K562 (cell line): ENCODE measurements at regions not wholly inside any gene's neighbourhood (a gene's known extent, or its start where the extent isn't known, plus 50 kb on each side); places are given as distances from the start of the nearest gene placed in this dataset.

ENCODE experiments used
- ATAC-seq: fragments of 200-7000 bp; cut with Tn5 transposase; 3 replicates; pipeline ENCODE4 v1.9.1; 2020; ENCODE audit warnings: moderate library complexity
- BruUV-seq: library from RNA; stranded (reverse); fragments of 400-500 nt; replicated peaks from 2 replicates; lab custom pipeline; 2021; lab: Mats Ljungman, UMichigan
- CTCF ChIA-PET: fragments of 300-600 bp; formaldehyde crosslinking; extraction: SDS; loops from one replicate; lab custom pipeline; 2021; ENCODE audit warnings: low intra/inter-chr PET ratio; lab: Yijun Ruan, JAX
- POLR2A ChIA-PET: fragments of 300-600, 350-650 bp; sonication (Branson Sonifier 250); formaldehyde crosslinking; extraction: SDS; loops from one replicate; lab custom pipeline; 2021; ENCODE audit warnings: antibody characterized with exemption, inconsistent platforms; lab: Yijun Ruan, JAX
- DNase-seq, 4 experiments: peaks; one replicate each; pipeline versions ENCODE4 v3.0.0 to v3.0.0-alpha.2; 2011 to 2018; ENCODE audit warnings: low spot score in 3 of 4, mixed read lengths in 3 of 4; ENCODE audit errors: extremely low read depth in 1 of 4
- FAIRE-seq: peaks from 2 replicates; lab custom pipeline; 2011; peaks lifted over from hg19 to GRCh38; lab: Jason Lieb, UNC
- H2AFZ ChIP-seq: 2 replicates; pipeline ENCODE4 v1.6.0; 2011; ENCODE audit warnings: low read depth, low read length, control low read depth, inconsistent platforms
- H3K27ac ChIP-seq: fragments of 200-600 bp; 3 replicates; pipeline ENCODE4 v1.8.0; 2011; ENCODE audit warnings: low read depth, mild to moderate bottlenecking, control low read depth, inconsistent platforms, low read length, moderate library complexity, mixed read lengths; ENCODE audit errors: extremely low read depth
- H3K27me3 ChIP-seq, 2 experiments: fragments of 300-600 bp in 1 of 2; 2 replicates in 1 of 2; 3 replicates in 1 of 2; pipeline versions ENCODE4 v1.6.0 to v1.8.0; 2011; ENCODE audit warnings: inconsistent platforms in 2 of 2, low read length in 2 of 2, mild to moderate bottlenecking in 1 of 2, mixed read lengths in 1 of 2, moderate library complexity in 1 of 2; ENCODE audit not compliant: control insufficient read depth in 2 of 2, insufficient read depth in 2 of 2
- H3K36me3 ChIP-seq: fragments of 300-600 bp; 3 replicates; pipeline ENCODE4 v1.8.0; 2011; ENCODE audit warnings: mild to moderate bottlenecking, low read length, inconsistent platforms; ENCODE audit not compliant: control insufficient read depth, insufficient read depth
- H3K4me1 ChIP-seq, 2 experiments: fragments of 200-600 bp in 1 of 2; replicated peaks in 1 of 2; 2 replicates in 1 of 2; 3 replicates in 1 of 2; pipeline versions ENCODE4 v1.5.1 to v1.8.0; 2011; ENCODE audit warnings: inconsistent platforms in 2 of 2, low read length in 2 of 2, mild to moderate bottlenecking in 1 of 2, mixed read lengths in 1 of 2, moderate library complexity in 1 of 2; ENCODE audit not compliant: control insufficient read depth in 2 of 2, insufficient read depth in 2 of 2
- H3K4me2 ChIP-seq: 2 replicates; pipeline ENCODE4 v1.6.1; 2011; ENCODE audit warnings: low read length, control low read depth, inconsistent platforms, mixed read lengths; ENCODE audit not compliant: insufficient read depth
- H3K4me3 ChIP-seq: fragments of 200-600 bp; sonication (generic), shearing (Covaris generic); 2 replicates; pipeline ENCODE4 v1.5.1; 2016; ENCODE audit warnings: control low read depth, inconsistent platforms
- H3K79me2 ChIP-seq: fragments of 200-600 bp; 3 replicates; pipeline ENCODE4 v1.8.0; 2011; ENCODE audit warnings: low read length, inconsistent platforms; ENCODE audit not compliant: control insufficient read depth, insufficient read depth
- H3K9ac ChIP-seq, 2 experiments: 2 replicates each; pipeline versions ENCODE4 v1.6.0 to v1.6.1; 2011; ENCODE audit warnings: low read depth in 2 of 2, low read length in 2 of 2, control low read depth in 1 of 2, inconsistent platforms in 1 of 2, mild to moderate bottlenecking in 1 of 2, mixed read lengths in 1 of 2; ENCODE audit not compliant: insufficient read depth in 1 of 2
- H3K9me1 ChIP-seq: one replicate; pipeline ENCODE4 v1.6.0; 2011; ENCODE audit warnings: inconsistent platforms, mild to moderate bottlenecking, low read length, moderate library complexity; ENCODE audit not compliant: control insufficient read depth, insufficient read depth
- H3K9me3 ChIP-seq: replicated peaks from 2 replicates; pipeline ENCODE4 v1.5.1; 2011; ENCODE audit warnings: low read depth, low read length, inconsistent platforms; ENCODE audit not compliant: control insufficient read depth, insufficient read depth
- H4K20me1 ChIP-seq: replicated peaks from 2 replicates; pipeline ENCODE4 v1.6.1; 2011; ENCODE audit warnings: low read length, inconsistent platforms, mixed read lengths; ENCODE audit not compliant: control insufficient read depth, insufficient read depth
- C11orf30 ChIP-seq: fragments of 450-650 bp; IDR thresholded peaks from 2 replicates; pipeline ENCODE4 v1.6.1; 2016; ENCODE audit warnings: low read depth, mild to moderate bottlenecking
- FOSL1 ChIP-seq: fragments of 200-800 bp; sonication (Bioruptor generic); conservative IDR thresholded peaks from 2 replicates; pipeline ENCODE4 v1.6.1; 2016; ENCODE audit warnings: missing genetic modification characterization, missing compliant biosample characterization
- IFI16 ChIP-seq: fragments of 250-450 bp; sonication (Bioruptor Pico); IDR thresholded peaks from 2 replicates; pipeline ENCODE4 v2.1.2; 2022; ENCODE audit warnings: mild to moderate bottlenecking, inconsistent platforms
- NFE2L1 ChIP-seq: fragments of 450-650 bp; IDR thresholded peaks from 2 replicates; pipeline ENCODE4 v1.6.1; 2016; ENCODE audit warnings: missing genetic modification characterization, low read depth, mild to moderate bottlenecking, missing compliant biosample characterization, moderate library complexity, borderline replicate concordance
- NFRKB ChIP-seq: fragments of 450-650 bp; IDR thresholded peaks from 2 replicates; pipeline ENCODE4 v1.6.1; 2016; ENCODE audit warnings: low read depth
- RFX1 ChIP-seq: fragments of 450-650 bp; IDR thresholded peaks from 2 replicates; pipeline ENCODE4 v1.6.1; 2016; ENCODE audit warnings: mild to moderate bottlenecking, moderate library complexity
- TGIF2 ChIP-seq: sonication (generic); formaldehyde crosslinking; IDR thresholded peaks from 2 replicates; pipeline ENCODE4 v1.8.1; 2022; ENCODE audit warnings: mild to moderate bottlenecking, missing genetic modification reagents, moderate library complexity
- ZNF384 ChIP-seq: IDR thresholded peaks from 2 replicates; pipeline ENCODE4 v1.6.1; 2012; ENCODE audit warnings: low read depth, low read length, improper control_type of control experiment
- ZNF76 ChIP-seq: fragments of 250-450 bp; sonication (Bioruptor Pico); IDR thresholded peaks from 2 replicates; pipeline ENCODE4 v1.4.0; 2020; ENCODE audit warnings: mild to moderate bottlenecking, moderate library complexity, borderline replicate concordance
- in situ Hi-C: fragments of 300-500 bp; cut with MboI; formaldehyde crosslinking; loops from 4 replicates; pipeline ENCODE4 v1.15.0; 2018; ENCODE audit warnings: inconsistent platforms, mixed read lengths
- intact Hi-C: fragments of 100-400 bp; cut with micrococcal nuclease; formaldehyde crosslinking; loops from 2 replicates; pipeline ENCODE4 v1.14.2; 2022
- TF ChIP-seq, protein P1 (sequence below), 2 experiments: fragments of 200-800 bp in 1 of 2; sonication (Bioruptor generic) in 1 of 2; sonication (generic) in 1 of 2; formaldehyde crosslinking in 1 of 2; IDR thresholded peaks in 1 of 2; conservative IDR thresholded peaks in 1 of 2; 2 replicates each; pipeline versions ENCODE4 v1.5.0 to v1.6.1; 2016 to 2020; ENCODE audit warnings: missing compliant biosample characterization in 1 of 2, missing genetic modification characterization in 1 of 2, missing genetic modification reagents in 1 of 2
- TF ChIP-seq, protein P2 (sequence below): fragments of 450-650 bp; IDR thresholded peaks from 2 replicates; pipeline ENCODE4 v1.6.1; 2016; ENCODE audit warnings: antibody characterized with exemption
- TF ChIP-seq, protein P3 (sequence below): sonication (generic); formaldehyde crosslinking; IDR thresholded peaks from 2 replicates; pipeline ENCODE4 v1.8.0; 2023; ENCODE audit warnings: missing genetic modification reagents, mild to moderate bottlenecking, borderline replicate concordance
- TF ChIP-seq, protein P4 (sequence below): fragments of 250-450 bp; sonication (Bioruptor Pico); IDR thresholded peaks from 2 replicates; pipeline ENCODE4 v1.4.0; 2020; ENCODE audit warnings: mild to moderate bottlenecking

DNA sequence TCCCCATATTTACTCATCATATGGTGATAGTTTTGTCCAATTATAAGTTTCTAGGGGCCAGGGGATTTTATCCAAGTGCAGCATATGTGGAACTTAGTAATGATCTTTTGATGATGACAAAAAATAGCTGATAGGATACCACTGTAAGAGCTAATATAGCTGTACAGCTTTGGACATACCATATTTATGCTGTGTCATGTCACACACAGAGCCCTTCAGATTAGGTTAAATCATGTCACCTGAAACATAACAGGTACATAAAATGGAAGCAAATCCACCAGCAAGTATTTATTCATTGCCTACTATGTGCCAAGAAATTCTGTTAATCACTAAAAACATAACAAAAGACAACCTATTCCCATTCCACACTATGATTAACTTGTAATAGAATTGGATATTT lies 82.8 kb upstream of the IPO9 start:
- POLR2A ChIA-PET = interaction anchor here (0.6 to 1.7 kb wide), 3 partner anchors 12 to 67 kb away, joined by 3 to 7 read pairs (median 4); no protein-coding TSS in a partner anchor
- no peak overlapping the region for H3K9ac ChIP-seq
- H4K20me1 ChIP-seq = peaks cover 10% of the 10 kb centered on the region; the same call in 1 of the 2 replicates
- no peak for DNase-seq
- no peak for ATAC-seq
- H3K27ac ChIP-seq = no peak overlapping the region
- CTCF ChIA-PET = no interaction called here
- H3K4me2 ChIP-seq = no peak overlapping the region
- no peaks in the 10 kb centered on the region; a peak in 2 of 5 replicates for H3K4me1 ChIP-seq
- no peaks in the 10 kb centered on the region for H3K9me1 ChIP-seq
- no peak for FAIRE-seq
- in situ Hi-C loops (no loop called here), intact Hi-C loops (no loop called here)
- H3K9me3 ChIP-seq = no peaks in the 10 kb centered on the region
- no peak overlapping the region for H2AFZ ChIP-seq
- H3K4me3 ChIP-seq = no peak overlapping the region
- no peaks in the 10 kb centered on the region for H3K79me2 ChIP-seq
- peaks cover 0 to 15% of the 10 kb centered on the region in 2 experiments; a peak in 2 of 5 replicates for H3K27me3 ChIP-seq
- BruUV-seq = no TSS peak
- H3K36me3 ChIP-seq = no peaks in the 10 kb centered on the region
- TF ChIP-seq, protein P1, sequence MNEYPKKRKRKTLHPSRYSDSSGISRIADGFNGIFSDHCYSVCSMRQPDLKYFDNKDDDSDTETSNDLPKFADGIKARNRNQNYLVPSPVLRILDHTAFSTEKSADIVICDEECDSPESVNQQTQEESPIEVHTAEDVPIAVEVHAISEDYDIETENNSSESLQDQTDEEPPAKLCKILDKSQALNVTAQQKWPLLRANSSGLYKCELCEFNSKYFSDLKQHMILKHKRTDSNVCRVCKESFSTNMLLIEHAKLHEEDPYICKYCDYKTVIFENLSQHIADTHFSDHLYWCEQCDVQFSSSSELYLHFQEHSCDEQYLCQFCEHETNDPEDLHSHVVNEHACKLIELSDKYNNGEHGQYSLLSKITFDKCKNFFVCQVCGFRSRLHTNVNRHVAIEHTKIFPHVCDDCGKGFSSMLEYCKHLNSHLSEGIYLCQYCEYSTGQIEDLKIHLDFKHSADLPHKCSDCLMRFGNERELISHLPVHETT (CRISPR knock-in tag; conservative IDR thresholded peaks at IDR 0.05 in 1 of 2, IDR thresholded peaks at IDR 0.05 in 1 of 2) = no peak
- TF ChIP-seq, protein P2, sequence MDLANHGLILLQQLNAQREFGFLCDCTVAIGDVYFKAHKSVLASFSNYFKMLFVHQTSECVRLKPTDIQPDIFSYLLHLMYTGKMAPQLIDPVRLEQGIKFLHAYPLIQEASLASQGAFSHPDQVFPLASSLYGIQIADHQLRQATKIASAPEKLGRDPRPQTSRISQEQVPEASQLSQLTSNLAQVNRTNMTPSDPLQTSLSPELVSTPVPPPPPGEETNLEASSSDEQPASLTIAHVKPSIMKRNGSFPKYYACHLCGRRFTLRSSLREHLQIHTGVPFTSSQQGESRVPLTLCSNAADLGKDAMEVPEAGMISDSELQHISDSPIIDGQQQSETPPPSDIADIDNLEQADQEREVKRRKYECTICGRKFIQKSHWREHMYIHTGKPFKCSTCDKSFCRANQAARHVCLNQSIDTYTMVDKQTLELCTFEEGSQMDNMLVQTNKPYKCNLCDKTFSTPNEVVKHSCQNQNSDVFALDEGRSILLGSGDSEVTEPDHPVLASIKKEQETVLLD = no peak
- TF ChIP-seq IFI16 (CRISPR knock-in tag) = no peak
- TF ChIP-seq, protein P3, sequence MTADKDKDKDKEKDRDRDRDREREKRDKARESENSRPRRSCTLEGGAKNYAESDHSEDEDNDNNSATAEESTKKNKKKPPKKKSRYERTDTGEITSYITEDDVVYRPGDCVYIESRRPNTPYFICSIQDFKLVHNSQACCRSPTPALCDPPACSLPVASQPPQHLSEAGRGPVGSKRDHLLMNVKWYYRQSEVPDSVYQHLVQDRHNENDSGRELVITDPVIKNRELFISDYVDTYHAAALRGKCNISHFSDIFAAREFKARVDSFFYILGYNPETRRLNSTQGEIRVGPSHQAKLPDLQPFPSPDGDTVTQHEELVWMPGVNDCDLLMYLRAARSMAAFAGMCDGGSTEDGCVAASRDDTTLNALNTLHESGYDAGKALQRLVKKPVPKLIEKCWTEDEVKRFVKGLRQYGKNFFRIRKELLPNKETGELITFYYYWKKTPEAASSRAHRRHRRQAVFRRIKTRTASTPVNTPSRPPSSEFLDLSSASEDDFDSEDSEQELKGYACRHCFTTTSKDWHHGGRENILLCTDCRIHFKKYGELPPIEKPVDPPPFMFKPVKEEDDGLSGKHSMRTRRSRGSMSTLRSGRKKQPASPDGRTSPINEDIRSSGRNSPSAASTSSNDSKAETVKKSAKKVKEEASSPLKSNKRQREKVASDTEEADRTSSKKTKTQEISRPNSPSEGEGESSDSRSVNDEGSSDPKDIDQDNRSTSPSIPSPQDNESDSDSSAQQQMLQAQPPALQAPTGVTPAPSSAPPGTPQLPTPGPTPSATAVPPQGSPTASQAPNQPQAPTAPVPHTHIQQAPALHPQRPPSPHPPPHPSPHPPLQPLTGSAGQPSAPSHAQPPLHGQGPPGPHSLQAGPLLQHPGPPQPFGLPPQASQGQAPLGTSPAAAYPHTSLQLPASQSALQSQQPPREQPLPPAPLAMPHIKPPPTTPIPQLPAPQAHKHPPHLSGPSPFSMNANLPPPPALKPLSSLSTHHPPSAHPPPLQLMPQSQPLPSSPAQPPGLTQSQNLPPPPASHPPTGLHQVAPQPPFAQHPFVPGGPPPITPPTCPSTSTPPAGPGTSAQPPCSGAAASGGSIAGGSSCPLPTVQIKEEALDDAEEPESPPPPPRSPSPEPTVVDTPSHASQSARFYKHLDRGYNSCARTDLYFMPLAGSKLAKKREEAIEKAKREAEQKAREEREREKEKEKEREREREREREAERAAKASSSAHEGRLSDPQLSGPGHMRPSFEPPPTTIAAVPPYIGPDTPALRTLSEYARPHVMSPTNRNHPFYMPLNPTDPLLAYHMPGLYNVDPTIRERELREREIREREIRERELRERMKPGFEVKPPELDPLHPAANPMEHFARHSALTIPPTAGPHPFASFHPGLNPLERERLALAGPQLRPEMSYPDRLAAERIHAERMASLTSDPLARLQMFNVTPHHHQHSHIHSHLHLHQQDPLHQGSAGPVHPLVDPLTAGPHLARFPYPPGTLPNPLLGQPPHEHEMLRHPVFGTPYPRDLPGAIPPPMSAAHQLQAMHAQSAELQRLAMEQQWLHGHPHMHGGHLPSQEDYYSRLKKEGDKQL = no peak
- TF ChIP-seq NFE2L1 (tag) = peak; percentile 45; the same call in 1 of the 2 replicates
- TF ChIP-seq RFX1 = no peak
- TF ChIP-seq, protein P4, sequence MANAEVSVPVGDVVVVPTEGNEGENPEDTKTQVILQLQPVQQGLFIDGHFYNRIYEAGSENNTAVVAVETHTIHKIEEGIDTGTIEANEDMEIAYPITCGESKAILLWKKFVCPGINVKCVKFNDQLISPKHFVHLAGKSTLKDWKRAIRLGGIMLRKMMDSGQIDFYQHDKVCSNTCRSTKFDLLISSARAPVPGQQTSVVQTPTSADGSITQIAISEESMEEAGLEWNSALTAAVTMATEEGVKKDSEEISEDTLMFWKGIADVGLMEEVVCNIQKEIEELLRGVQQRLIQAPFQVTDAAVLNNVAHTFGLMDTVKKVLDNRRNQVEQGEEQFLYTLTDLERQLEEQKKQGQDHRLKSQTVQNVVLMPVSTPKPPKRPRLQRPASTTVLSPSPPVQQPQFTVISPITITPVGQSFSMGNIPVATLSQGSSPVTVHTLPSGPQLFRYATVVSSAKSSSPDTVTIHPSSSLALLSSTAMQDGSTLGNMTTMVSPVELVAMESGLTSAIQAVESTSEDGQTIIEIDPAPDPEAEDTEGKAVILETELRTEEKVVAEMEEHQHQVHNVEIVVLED (CRISPR knock-in tag) = no peak
- TF ChIP-seq NFRKB = no peak
- no peak for TF ChIP-seq ZNF76 (CRISPR knock-in tag)
- no peak for TF ChIP-seq ZNF384
- peak; percentile 69; the same call in 1 of the 2 replicates for TF ChIP-seq C11orf30
- TF ChIP-seq FOSL1 (tag) = no peak
- no peak for TF ChIP-seq TGIF2 (CRISPR knock-in tag)
